GM19463 (cell line): ENCODE measurements at regions not wholly inside any gene's neighbourhood (a gene's known extent, or its start where the extent isn't known, plus 50 kb on each side); places are given as distances from the start of the nearest gene placed in this dataset.

Experiments used
- ATAC-seq: cut with Tn5 transposase; IDR thresholded peaks from one replicate; pipeline ENCODE4 v1.9.1; 2021; ENCODE audit warnings: mild to moderate bottlenecking, moderate library complexity; ENCODE audit not compliant: unreplicated experiment

- no peak for ATAC-seq
These were observed 272.2 kb upstream of the TMPO start for GRCh38 chr12:98243190-98243589.

GRCh38 chr12:98244136-98244535 lies 271.3 kb upstream of the TMPO start:
- ATAC-seq, result no peak

GRCh38 chr12:98253207-98254037 lies 262.0 kb upstream of the TMPO start:
- no peak for ATAC-seq

GRCh38 chr12:98256830-98257229 lies 258.6 kb upstream of the TMPO start:
- ATAC-seq, result no peak

- ATAC-seq, result peak; percentile 53
These were observed 255.7 kb upstream of the TMPO start for GRCh38 chr12:98259693-98260092.

GRCh38 chr12:98260276-98260675 lies 255.1 kb upstream of the TMPO start:
- ATAC-seq, result no peak

- no peak for ATAC-seq
These were observed 252.5 kb upstream of the TMPO start for GRCh38 chr12:98262902-98263301.

- peak; percentile 94 for ATAC-seq
These were observed 240.8 kb upstream of the TMPO start for GRCh38 chr12:98274430-98275130.

- peak; percentile 55 for ATAC-seq
These were observed 240.3 kb upstream of the TMPO start for GRCh38 chr12:98275131-98275475.

GRCh38 chr12:98280152-98280551 lies 235.2 kb upstream of the TMPO start:
- ATAC-seq, result no peak

GRCh38 chr12:98280621-98281020 lies 234.8 kb upstream of the TMPO start:
- ATAC-seq, result no peak

GRCh38 chr12:98291828-98292227 lies 223.6 kb upstream of the TMPO start:
- ATAC-seq, result no peak

- ATAC-seq, result no peak
These were observed 221.2 kb upstream of the TMPO start for GRCh38 chr12:98294051-98294805.

GRCh38 chr12:98295681-98296080 lies 219.7 kb upstream of the TMPO start:
- no peak for ATAC-seq

- no peak for ATAC-seq
These were observed 218.8 kb upstream of the TMPO start for GRCh38 chr12:98296462-98297079.

GRCh38 chr12:98297538-98297937 lies 217.9 kb upstream of the TMPO start:
- ATAC-seq, result no peak

GRCh38 chr12:98308141-98308540 lies 207.2 kb upstream of the TMPO start:
- no peak for ATAC-seq

GRCh38 chr12:98317939-98318899 lies 197.2 kb upstream of the TMPO start:
- peak; percentile 49 for ATAC-seq

- ATAC-seq, result no peak
These were observed 195.5 kb upstream of the TMPO start for GRCh38 chr12:98319716-98320425.
